ENCODE measurements at regions not wholly inside any gene's neighbourhood (a gene's known extent, or its start where the extent isn't known, plus 50 kb on each side); places are given as distances from the start of the nearest gene placed in this dataset.

DNA sequence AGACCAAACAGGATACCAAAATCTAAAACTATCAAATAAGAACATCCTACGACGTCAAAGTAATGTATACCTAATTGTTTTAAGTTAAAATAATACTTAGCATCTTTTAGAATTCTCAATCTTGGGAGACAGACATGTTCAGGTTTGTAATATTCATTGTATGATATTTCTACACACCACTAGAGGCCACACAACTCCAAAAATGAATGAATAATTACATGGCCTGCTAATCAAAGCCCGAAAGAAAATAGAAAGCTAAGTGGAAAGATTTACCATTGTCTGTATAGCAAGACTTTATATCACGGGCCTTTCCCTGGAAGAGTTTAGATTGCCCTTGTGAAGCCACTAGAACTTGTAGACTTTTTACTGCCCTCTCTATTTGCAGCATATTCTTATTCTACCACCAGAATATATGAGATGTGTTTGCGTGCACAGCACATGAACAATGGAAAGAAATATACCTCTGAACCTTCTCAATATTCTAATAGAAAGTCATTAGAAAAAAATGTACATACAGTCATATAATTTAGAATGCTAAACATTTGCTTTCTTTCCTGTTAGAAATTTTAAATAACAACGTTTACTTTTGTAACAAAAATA, 380.1 kb upstream of the NUDT12 start:
- DNase-seq, result no peak

DNA sequence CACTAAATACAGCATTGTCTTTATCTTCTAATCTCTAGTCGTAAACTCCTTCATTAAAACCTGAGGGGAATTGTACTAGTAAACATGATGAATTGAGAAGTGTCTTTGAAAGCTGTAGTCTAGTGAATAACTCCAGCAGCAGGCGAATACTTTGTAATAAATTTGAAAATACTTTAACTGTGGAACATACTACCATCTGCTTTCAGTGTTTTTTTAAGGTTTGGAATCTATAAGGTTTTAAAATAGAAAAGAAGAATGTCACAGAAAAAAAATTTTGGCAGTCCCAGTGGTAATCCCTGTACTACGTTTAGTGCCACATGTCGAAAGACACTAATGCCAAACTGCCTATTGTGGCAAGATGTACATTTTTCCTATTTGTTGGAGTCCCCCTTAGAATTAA, 379.0 kb upstream of the NUDT12 start:
- DNase-seq, result no peak

DNA sequence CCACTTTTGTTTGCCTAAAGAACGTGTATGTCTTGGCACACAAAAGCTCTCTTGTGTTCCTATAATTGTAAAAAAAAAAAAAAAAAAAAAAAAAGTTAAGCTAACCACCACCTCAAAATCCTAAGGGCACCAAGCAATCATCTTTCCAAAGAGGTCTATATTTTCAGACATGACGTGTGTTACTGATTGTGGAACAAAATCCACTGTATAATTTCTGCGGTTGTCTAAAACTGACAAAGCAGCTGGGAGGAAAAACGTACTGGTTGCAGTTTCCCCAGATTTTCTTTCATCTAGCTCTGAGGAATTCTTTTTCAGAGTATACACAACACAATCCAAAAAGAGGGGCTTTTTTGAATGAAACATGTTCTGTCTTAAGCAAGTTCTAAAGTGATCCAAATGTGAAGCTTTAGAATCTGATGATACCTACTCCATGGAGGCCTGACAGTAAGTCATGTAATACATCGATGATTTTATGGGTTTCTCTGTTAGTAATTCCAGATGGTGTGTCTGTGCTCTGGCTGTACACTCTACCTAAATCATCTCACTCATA, 375.6 kb upstream of the NUDT12 start:
- no peak for DNase-seq

- DNase-seq, result peak; percentile 7
These were observed 366.9 kb upstream of the NUDT12 start for GRCh38 chr5:103929338-103930013.

- DNase-seq, result no peak
These were observed 365.1 kb upstream of the NUDT12 start for GRCh38 chr5:103927739-103928138.

DNA sequence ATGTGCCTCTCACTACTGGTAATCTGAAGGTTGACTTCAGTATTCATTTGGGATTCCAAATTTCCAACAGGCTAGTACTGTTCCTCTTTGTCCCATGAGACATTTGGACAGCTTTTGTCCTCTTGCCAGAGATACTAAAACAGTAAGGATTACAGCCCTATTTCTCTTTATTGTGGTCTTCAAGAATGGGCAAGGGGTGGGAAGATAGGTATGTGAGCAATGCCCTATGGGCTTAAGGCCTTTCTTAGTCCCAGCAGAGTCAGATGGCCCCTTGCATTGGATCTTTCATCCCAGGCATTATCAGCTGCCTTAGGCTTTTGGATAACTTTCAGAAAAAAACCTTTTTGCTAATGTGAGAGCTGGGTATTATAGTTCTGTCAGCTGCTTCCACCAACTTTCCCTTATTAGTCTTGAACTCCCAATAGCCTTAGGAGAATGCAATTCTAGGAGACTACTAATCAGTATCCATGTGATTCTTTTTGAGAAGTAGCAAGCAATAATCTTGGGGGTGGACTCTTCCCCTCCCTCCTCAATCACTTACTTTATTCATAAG, 361.1 kb upstream of the NUDT12 start:
- no peak for DNase-seq

DNA sequence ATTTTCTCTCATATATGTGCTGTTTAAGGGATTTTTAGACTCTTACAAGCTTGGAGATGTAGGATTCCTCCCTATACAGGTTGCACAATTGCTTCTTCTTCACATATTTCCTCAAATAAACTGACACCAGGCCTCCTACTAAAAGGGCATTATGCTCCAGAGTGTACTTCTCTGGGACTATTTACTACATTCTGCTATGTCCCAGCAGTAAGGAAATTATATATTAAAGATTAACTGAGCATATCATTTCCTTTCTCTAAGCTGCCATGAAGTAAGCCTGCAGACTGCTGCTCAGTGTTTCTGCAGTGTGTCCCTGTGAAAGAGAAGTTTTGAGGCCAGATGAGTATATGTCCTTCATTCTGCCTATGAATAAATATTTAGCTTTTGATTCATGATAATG, 356.9 kb upstream of the NUDT12 start:
- no peak for DNase-seq

- DNase-seq, result peak; percentile 80
These were observed 356.2 kb upstream of the NUDT12 start for GRCh38 chr5:103918668-103919367.

DNA sequence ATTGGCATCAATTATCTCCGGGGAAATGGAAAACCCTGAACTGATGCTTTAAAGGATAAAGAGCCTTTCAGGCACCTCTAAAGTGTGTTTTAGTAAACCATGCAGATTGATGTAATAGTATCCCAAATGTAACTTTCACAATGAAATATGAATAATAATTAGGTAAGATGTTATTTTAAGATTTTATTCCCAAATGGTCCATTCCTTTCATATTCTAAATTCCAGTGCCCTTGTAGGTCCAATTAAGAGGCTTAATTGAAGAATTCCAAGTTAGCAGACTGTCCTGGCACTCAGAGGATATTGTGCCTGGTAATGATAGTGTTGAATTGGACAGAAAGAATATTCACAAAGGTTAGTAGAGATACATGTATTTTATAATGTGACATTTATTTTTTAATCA, 352.5 kb upstream of the NUDT12 start:
- peak; percentile 36 for DNase-seq

- DNase-seq, result peak; percentile 30
These were observed 348.2 kb upstream of the NUDT12 start for GRCh38 chr5:103910786-103911185.

DNA sequence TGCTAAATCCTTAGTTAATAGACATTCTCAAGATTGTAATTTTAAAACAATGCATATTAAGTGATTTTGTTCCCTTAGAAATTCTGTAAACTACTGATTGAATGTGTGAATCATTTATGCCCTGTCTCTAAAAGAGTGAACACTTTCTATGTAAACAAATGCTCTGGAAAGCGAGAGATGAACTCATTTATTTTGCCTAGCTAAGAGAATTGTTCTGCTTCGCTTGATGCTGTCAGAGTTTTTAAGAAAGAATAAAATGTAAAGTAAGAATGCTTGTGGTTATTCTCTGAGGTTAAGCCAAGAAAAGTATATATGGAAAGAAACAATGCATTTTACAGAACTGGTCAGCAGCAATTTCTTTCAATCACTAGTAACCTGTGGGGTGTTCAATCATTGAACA, 347.4 kb upstream of the NUDT12 start:
- peak; percentile 27 for DNase-seq

GRCh38 chr5:103909391-103909790, 346.8 kb upstream of the NUDT12 start:
- DNase-seq, result no peak

DNA sequence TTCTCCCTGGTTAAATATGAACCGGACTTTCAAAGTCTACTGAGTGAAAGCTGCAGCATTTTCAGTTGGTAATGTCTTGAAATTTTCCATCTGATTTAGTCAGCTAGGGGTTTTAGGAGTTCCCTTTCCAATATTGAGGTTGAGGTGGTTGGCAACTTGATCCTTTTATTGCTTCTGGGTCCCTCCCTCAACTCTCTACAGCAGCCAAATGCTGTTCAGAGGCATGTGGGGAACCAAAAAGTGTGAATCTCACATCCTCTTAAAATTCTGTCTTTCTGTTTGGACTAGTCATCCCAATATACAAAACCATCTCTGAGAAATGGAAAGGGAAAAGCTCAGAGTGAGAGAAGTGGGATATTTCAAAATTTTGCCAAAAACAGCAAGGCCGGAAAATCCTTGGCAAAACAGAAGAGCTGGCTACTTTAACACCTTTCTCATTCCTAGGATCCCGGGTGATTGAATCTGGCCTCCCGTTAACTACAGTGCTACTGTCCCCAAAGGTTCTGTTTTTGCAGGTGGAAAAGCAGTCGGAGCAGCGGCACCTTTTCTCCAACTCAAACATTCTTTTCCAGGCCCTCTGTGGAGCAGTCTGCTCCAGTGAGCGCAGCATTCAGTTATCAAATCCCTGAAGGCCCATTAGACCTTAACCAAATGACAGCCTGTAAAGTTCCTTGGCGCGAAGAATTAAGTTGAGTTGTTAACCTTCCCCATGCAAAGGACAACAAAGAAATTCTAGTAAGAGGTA, 345.9 kb upstream of the NUDT12 start:
- DNase-seq, result no peak

DNA sequence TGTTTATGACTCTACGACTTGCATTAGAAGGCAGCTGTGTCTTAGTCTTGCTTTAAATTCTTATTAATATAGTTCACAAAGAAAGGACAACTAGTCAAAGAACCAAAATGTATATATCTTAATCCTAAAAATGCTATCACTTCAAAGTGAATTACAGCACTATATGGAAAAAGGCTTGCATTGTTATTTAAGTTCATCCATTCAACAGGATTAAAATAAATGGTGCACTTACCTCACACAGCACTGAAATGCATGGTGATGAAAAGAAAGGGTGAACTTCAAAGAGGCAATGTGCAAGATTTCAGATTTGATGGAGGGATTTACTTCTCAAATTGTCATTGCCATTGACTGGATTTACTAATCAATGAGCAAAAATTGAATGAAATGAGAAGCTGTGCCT, 344.4 kb upstream of the NUDT12 start:
- no peak for DNase-seq

DNA sequence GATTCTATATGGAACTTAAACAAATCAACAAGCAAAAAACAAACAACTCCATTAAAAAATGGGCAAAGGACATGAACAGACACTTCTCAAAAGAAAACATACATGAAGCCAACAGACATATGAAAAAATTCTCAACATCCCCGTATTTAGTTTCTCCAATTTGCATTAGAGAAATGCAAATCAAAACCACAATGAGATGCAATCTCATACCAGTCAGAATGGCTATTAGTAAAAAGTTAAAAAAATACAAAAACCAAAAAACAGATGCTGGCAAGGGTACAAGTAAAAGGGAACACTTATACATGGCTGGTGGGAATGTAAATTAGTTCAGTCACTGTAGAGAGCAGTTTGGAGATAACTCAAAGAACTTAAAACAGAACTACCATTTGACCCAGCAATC, 342.1 kb upstream of the NUDT12 start:
- no peak for DNase-seq

DNA sequence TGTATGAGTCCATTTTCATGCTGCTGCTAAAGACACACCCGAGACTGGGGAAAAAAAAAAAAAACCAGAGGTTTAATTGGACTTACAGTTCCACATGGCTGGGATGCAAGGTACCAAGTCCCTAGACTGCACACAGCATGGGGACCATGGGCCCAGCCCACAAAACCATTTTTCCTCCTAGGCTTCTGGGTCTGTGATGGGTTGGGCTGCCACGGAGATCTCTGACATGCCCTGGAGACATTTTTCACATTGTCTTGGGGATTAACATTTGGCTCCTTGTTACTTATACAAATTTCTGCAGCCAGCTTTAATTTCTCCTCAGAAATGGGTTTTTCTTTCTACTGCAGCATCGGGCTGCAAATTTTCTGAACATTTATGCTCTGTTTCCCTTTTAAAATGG, 340.3 kb upstream of the NUDT12 start:
- DNase-seq, result no peak

- no peak for DNase-seq
These were observed 339.3 kb upstream of the NUDT12 start for GRCh38 chr5:103901885-103902284.

GRCh38 chr5:103896593-103896992, 334.0 kb upstream of the NUDT12 start:
- DNase-seq, result no peak

DNA sequence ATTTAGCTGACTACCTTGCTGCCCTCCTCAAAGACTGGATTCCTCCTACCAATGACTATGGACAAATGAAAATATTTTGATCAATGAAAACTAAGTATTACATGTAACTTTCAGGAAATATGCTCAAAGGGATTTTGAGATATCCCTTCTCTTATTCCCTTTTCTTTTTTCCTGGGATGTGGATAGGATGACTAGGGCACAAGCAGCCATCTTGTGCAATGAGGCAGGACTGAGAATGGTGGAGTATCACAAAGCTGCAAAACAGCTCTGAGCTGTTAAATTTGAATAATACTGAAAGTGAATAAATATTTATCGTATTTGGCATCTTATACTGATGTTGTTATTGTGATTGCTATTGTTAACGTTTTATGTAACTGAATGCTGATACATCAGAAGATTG, 333.1 kb upstream of the NUDT12 start:
- no peak for DNase-seq

- peak; percentile 12 for DNase-seq
These were observed 332.3 kb upstream of the NUDT12 start for GRCh38 chr5:103894882-103895281.

DNA sequence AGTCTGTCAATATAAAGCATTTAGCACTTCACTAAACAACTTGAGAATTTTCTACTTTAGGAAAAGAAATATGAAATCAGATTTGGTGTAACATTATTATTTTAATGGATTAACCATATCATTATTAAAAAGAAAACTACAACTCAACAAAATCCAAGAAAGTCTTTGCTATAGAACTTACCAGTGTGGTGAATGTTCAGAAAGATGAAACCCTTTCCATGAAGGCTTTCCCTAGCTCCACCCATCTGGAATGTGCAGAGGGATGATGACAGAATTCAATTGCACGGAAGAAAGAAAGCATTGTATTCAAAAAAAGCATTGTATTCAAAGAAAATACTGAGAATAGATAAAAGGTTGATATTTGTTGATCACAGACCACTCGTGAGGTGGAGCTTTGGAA, 328.6 kb upstream of the NUDT12 start:
- no peak for DNase-seq

- DNase-seq, result no peak
These were observed 327.7 kb upstream of the NUDT12 start for GRCh38 chr5:103890313-103890712.

Data from fibroblast of skin of back (primary cell).